MCF 10A (cell line): ENCODE measurements at regions not wholly inside any gene's neighbourhood (a gene's known extent, or its start where the extent isn't known, plus 50 kb on each side); places are given as distances from the start of the nearest gene placed in this dataset.

ENCODE experiments used
- BruUV-seq: library from RNA; stranded (reverse); fragments of 400-500 nt; replicated peaks from 2 replicates; lab custom pipeline; 2021; lab: Mats Ljungman, UMichigan
- CTCF ChIA-PET: fragments of 300-600 bp; sonication (Branson Sonifier 250); formaldehyde crosslinking; extraction: SDS; loops from one replicate; lab custom pipeline; 2021; ENCODE audit warnings: antibody characterized with exemption, inconsistent platforms; lab: Yijun Ruan, JAX
- POLR2A ChIA-PET: fragments of 300-600, 350-650 bp; sonication (Branson Sonifier 250); formaldehyde crosslinking; extraction: SDS; loops from one replicate; lab custom pipeline; 2020; ENCODE audit warnings: antibody characterized with exemption, inconsistent platforms; lab: Yijun Ruan, JAX
- DNase-seq: peaks from one replicate; pipeline ENCODE4 v3.0.0-alpha.2; 2018; ENCODE audit not compliant: unreplicated experiment
- H3K27ac Mint-ChIP-seq: one replicate; pipeline ENCODE4 v1.8.0; 2022; ENCODE audit warnings: mild to moderate bottlenecking, low read depth, mixed read lengths; ENCODE audit not compliant: unreplicated experiment
- H3K27me3 Mint-ChIP-seq: one replicate; pipeline ENCODE4 v1.8.0; 2022; ENCODE audit warnings: mixed read lengths; ENCODE audit not compliant: insufficient read depth, unreplicated experiment
- H3K36me3 Mint-ChIP-seq: one replicate; pipeline ENCODE4 v1.8.0; 2022; ENCODE audit warnings: mild to moderate bottlenecking, moderate library complexity, mixed read lengths; ENCODE audit not compliant: insufficient read depth, unreplicated experiment
- H3K4me1 Mint-ChIP-seq: one replicate; pipeline ENCODE4 v1.8.0; 2022; ENCODE audit warnings: mixed read lengths; ENCODE audit not compliant: insufficient read depth, unreplicated experiment
- H3K4me3 Mint-ChIP-seq: one replicate; pipeline ENCODE4 v1.8.0; 2022; ENCODE audit warnings: mild to moderate bottlenecking, moderate library complexity, mixed read lengths; ENCODE audit not compliant: unreplicated experiment
- H3K9me3 Mint-ChIP-seq: one replicate; pipeline ENCODE4 v1.8.0; 2022; ENCODE audit warnings: mixed read lengths; ENCODE audit not compliant: unreplicated experiment
- CTCF ChIP-seq: fragments of 200-600 bp; IDR thresholded peaks from one replicate; pipeline ENCODE4 v1.8.0; 2022; ENCODE audit warnings: antibody characterized with exemption, mild to moderate bottlenecking; ENCODE audit not compliant: unreplicated experiment
- intact Hi-C: fragments of 100-400 bp; cut with micrococcal nuclease; formaldehyde crosslinking; loops from 2 replicates; pipeline ENCODE4 v1.14.1; 2022

GRCh38 chr5:50574121-50574520 lies 92.3 kb upstream of the PARP8 start:
- no peak overlapping the region for H3K4me3 Mint-ChIP-seq

GRCh38 chr5:50575740-50576139 lies 90.7 kb upstream of the PARP8 start:
- intact Hi-C loops = no loop called here
- CTCF ChIA-PET = no interaction called here

More at GRCh38 chr5:50574121-50574520, 92.3 kb upstream of the PARP8 start:
- Mint-ChIP-seq H3K27me3 (no peaks in the 10 kb centered on the region), H3K4me1 (peaks cover 7% of the 10 kb centered on the region), H3K9me3 (no peaks in the 10 kb centered on the region), H3K36me3 (no peaks in the 10 kb centered on the region), H3K27ac (no peak overlapping the region)
- no TSS peak for BruUV-seq
- TF ChIP-seq CTCF = no peak
- DNase-seq = no peak
- intact Hi-C loops = no loop called here
- ChIA-PET CTCF (no interaction called here), POLR2A (interaction anchor here (0.6 to 1.8 kb wide), 5 partner anchors 11 to 206 kb away, joined by 3 to 5 read pairs (median 4); no protein-coding TSS in a partner anchor)

GRCh38 chr5:50576265-50576664 lies 90.2 kb upstream of the PARP8 start:
- H3K36me3 Mint-ChIP-seq = no peaks in the 10 kb centered on the region
- intact Hi-C loops = no loop called here
- TF ChIP-seq CTCF = no peak

More at GRCh38 chr5:50575740-50576139, 90.7 kb upstream of the PARP8 start:
- H3K4me1 Mint-ChIP-seq = peaks cover 7% of the 10 kb centered on the region
- BruUV-seq = no TSS peak
- no peak overlapping the region for H3K4me3 Mint-ChIP-seq
- H3K27ac Mint-ChIP-seq = no peak overlapping the region
- POLR2A ChIA-PET = no interaction called here
- no peak for TF ChIP-seq CTCF
- no peak for DNase-seq
- H3K27me3 Mint-ChIP-seq = no peaks in the 10 kb centered on the region
- no peaks in the 10 kb centered on the region for H3K9me3 Mint-ChIP-seq
- H3K36me3 Mint-ChIP-seq = no peaks in the 10 kb centered on the region

GRCh38 chr5:50576686-50577256 lies 89.7 kb upstream of the PARP8 start:
- TF ChIP-seq CTCF = no peak
- no peak for DNase-seq
- H3K27ac Mint-ChIP-seq = no peak overlapping the region
- peaks cover 7% of the 10 kb centered on the region for H3K4me1 Mint-ChIP-seq
- H3K9me3 Mint-ChIP-seq = no peaks in the 10 kb centered on the region
- no peaks in the 10 kb centered on the region for H3K27me3 Mint-ChIP-seq
- intact Hi-C loops = no loop called here
- no peak overlapping the region for H3K4me3 Mint-ChIP-seq
- ChIA-PET CTCF (no interaction called here), POLR2A (interaction anchor here (0.6 kb wide), 1 partner anchor 22 kb away, joined by 4 read pairs; no protein-coding TSS in a partner anchor)
- no TSS peak for BruUV-seq
- no peaks in the 10 kb centered on the region for H3K36me3 Mint-ChIP-seq

More at GRCh38 chr5:50576265-50576664, 90.2 kb upstream of the PARP8 start:
- no TSS peak for BruUV-seq
- H3K4me1 Mint-ChIP-seq = peaks cover 7% of the 10 kb centered on the region
- H3K4me3 Mint-ChIP-seq = no peak overlapping the region
- H3K27me3 Mint-ChIP-seq = no peaks in the 10 kb centered on the region
- DNase-seq = no peak
- POLR2A ChIA-PET = no interaction called here
- no peak overlapping the region for H3K27ac Mint-ChIP-seq
- H3K9me3 Mint-ChIP-seq = no peaks in the 10 kb centered on the region
- CTCF ChIA-PET = no interaction called here
